ENCODE measurements at regions not wholly inside any gene's neighbourhood (a gene's known extent, or its start where the extent isn't known, plus 50 kb on each side); places are given as distances from the start of the nearest gene placed in this dataset.

DNA sequence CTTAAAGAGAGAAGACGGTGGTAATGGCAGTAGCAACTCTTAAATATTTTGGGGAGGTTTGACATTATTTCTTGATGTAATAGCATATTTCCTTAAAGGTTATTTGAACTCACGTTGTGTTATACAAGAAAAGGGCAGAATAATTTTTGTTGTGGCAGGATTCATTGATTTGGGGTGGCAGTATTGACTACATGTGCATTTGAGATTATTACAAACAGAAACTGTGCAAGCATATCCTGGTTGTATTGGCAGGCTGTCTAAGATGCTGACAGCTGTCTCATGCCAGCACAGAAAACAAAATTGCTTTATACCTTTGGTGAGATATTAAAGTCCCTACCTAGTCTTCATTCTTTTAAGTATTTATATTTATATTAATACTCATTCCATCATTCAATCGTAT, 300.7 kb upstream of the MAGEC2 start:
- H3K9ac ChIP-seq (ENCODE audit: low read depth, low read length), result no peak overlapping the region

More for the DNA sequence above, 300.7 kb upstream of the MAGEC2 start:
- Histone ChIP-seq H2BK20ac (ENCODE audit: low read depth, low read length) (no peak overlapping the region), H2BK5ac (ENCODE audit: low read depth, low read length, poor library complexity, severe bottlenecking) (no peak overlapping the region), H3K9me1 (ENCODE audit: insufficient read depth, low read length) (no peaks in the 10 kb centered on the region), H3K4ac (ENCODE audit: low read depth, low read length) (no peak overlapping the region), H4K8ac (ENCODE audit: low read depth in 2 of 2, low read length in 2 of 2) (no peak overlapping the region), H2BK120ac (ENCODE audit: low read depth, low read length) (no peak overlapping the region), H4K5ac (ENCODE audit: low read depth, low read length) (no peak overlapping the region), H3K36me3 (ENCODE audit: control insufficient read depth, insufficient read depth, low read length) (no peaks in the 10 kb centered on the region), H3K9me3 (ENCODE audit: control insufficient read depth, insufficient read depth, low read length) (0 out of 2 replicates have a peak, but pooled peaks cover 2% of the 10 kb centered on the region), H3K18ac (ENCODE audit: low read depth, low read length) (no peak overlapping the region), H2BK15ac (ENCODE audit: low read depth, low read length) (no peak overlapping the region), H2AFZ (replicated peaks; ENCODE audit: low read length, poor library complexity) (no peak overlapping the region), H3K27ac (ENCODE audit: insufficient read depth, low read length) (no peak overlapping the region), H3K4me3 (ENCODE audit: insufficient read depth, low read depth, low read length) (no peak overlapping the region), H3K79me1 (ENCODE audit: low read depth in 1 of 2, low read length in 2 of 2) (no peaks in the 10 kb centered on the region), H3K4me2 (ENCODE audit: low read depth, low read length) (no peak overlapping the region), H3K23ac (ENCODE audit: low read depth, low read length) (no peak overlapping the region), H2AK9ac (replicated peaks; ENCODE audit: low read depth, low read length, poor library complexity) (no peak overlapping the region), H3K4me1 (ENCODE audit: control insufficient read depth, insufficient read depth, low read length) (no peaks in the 10 kb centered on the region), H3K27me3 (ENCODE audit: control insufficient read depth, insufficient read depth, low read length) (no peaks in the 10 kb centered on the region), H3K14ac (replicated peaks; ENCODE audit: low read depth, low read length) (no peak overlapping the region), H2AK5ac (ENCODE audit: low read depth, low read length) (no peak overlapping the region), H3K56ac (ENCODE audit: extremely low read depth, insufficient read depth, low read length) (no peak overlapping the region), H4K20me1 (ENCODE audit: insufficient read depth, low read length) (no peaks in the 10 kb centered on the region), H4K91ac (ENCODE audit: insufficient read depth, low read depth, low read length) (no peak overlapping the region)
- intact Hi-C loops (cut with micrococcal nuclease) (no loop called here), dilution Hi-C loops (cut with HindIII; ENCODE audit: low sequenced_read_pairs, unreplicated experiment) (no loop called here), in situ Hi-C loops (cut with MboI; ENCODE audit: low sequenced_read_pairs) (no loop called here)
- TF ChIP-seq CEBPB (IDR thresholded peaks at IDR 0.05; ENCODE audit: low read depth, low read length), result no peak
- no peak for TF ChIP-seq MAFK (IDR thresholded peaks at IDR 0.05; ENCODE audit: low read depth, low read length)
- TF ChIP-seq FOS (IDR thresholded peaks at IDR 0.05; ENCODE audit: low read depth, low read length), result no peak
- ChIA-PET POLR2A (ENCODE audit: unreplicated experiment) (no interaction called here), CTCF (no interaction called here)
- no CpG with 5 or more reads among the region's 3 CpGs for WGBS, 2 experiments (ENCODE audit: extremely low coverage in 2 of 2, insufficient read length in 1 of 2)
- no peak for DNase-seq
- ATAC-seq (ENCODE audit: low read depth), result no peak
- BruUV-seq (replicated peaks), result no TSS peak

Data from IMR-90 (cell line).